Thyroid gland (tissue), 4 donors: ENCODE measurements at regions not wholly inside any gene's neighbourhood (a gene's known extent, or its start where the extent isn't known, plus 50 kb on each side); places are given as distances from the start of the nearest gene placed in this dataset.

Source experiments
- CTCF ChIP-seq, 6 experiments: fragments of 200-600 bp in 3 of 6; fragments of 450-650 bp in 3 of 6; sonication (generic) in 3 of 6; IDR thresholded peaks; one replicate each; pipeline ENCODE4 v1.5.1; 2016 to 2019; ENCODE audit warnings: antibody characterized with exemption in 6 of 6, mild to moderate bottlenecking in 2 of 6, inconsistent platforms in 1 of 6, moderate library complexity in 1 of 6
- POLR2A ChIP-seq, 2 donors: fragments of 450-650 bp; IDR thresholded peaks; one replicate each; pipeline ENCODE4 v1.6.1; 2017; ENCODE audit warnings: antibody characterized with exemption in 2 of 2, mild to moderate bottlenecking in 2 of 2, moderate library complexity in 1 of 2

- TF ChIP-seq POLR2A (IDR thresholded peaks at IDR 0.05) (no peak), CTCF (IDR thresholded peaks at IDR 0.05) (no peak)
These were observed 139.2 kb downstream of the TM2D1 start for GRCh38 chr1:61585714-61586113.
